ENCODE measurements at regions not wholly inside any gene's neighbourhood (a gene's known extent, or its start where the extent isn't known, plus 50 kb on each side); places are given as distances from the start of the nearest gene placed in this dataset.

DNA sequence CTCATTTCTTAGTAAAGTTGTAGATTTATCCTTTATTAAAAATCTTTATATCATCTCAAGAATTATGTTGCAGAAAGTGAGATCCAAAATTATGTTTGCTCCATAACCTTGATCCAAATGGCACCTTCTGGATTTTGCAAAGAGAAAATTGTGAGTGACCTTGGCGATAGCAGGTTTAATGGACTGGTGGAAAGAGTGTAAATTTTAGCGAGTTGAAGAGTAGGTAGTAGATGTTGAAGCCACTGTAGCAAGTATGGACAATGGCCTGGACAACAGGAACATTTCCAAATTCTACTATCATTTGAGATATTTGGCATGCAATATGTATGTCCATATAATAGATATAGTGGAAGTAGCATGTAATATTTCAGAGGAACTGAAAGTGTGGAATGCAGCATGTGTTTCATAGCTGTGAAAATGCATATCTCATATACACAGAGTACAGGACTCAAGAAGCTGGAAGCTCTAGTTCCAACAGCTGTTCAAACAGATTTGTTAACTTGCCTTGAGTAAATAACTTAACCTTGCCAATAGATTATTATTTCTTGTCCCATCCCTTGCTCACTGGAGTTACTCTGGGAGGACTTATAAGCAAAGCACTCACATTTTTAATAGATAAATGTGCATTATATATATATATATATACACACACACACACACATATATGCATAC is 152.5 kb upstream of the TLL1 start:
- TF ChIP-seq, protein P1, sequence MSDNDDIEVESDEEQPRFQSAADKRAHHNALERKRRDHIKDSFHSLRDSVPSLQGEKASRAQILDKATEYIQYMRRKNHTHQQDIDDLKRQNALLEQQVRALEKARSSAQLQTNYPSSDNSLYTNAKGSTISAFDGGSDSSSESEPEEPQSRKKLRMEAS (IDR thresholded peaks at IDR 0.05) = no peak
- TF ChIP-seq EZH2 (IDR thresholded peaks at IDR 0.05) (no peak), EZH2phosphoT487 (IDR thresholded peaks at IDR 0.05; ENCODE audit: borderline replicate concordance) (no peak), SIN3A (IDR thresholded peaks at IDR 0.05; ENCODE audit: low read depth) (no peak), POLR2A (IDR thresholded peaks at IDR 0.05; ENCODE audit: borderline replicate concordance, extremely low read depth, insufficient read depth, insufficient read length) (no peak), POLR2AphosphoS5 (IDR thresholded peaks at IDR 0.05; ENCODE audit: low read depth, low read length) (no peak), SP1 (IDR thresholded peaks at IDR 0.05; ENCODE audit: low read depth) (no peak)
- TF ChIP-seq, protein P2, sequence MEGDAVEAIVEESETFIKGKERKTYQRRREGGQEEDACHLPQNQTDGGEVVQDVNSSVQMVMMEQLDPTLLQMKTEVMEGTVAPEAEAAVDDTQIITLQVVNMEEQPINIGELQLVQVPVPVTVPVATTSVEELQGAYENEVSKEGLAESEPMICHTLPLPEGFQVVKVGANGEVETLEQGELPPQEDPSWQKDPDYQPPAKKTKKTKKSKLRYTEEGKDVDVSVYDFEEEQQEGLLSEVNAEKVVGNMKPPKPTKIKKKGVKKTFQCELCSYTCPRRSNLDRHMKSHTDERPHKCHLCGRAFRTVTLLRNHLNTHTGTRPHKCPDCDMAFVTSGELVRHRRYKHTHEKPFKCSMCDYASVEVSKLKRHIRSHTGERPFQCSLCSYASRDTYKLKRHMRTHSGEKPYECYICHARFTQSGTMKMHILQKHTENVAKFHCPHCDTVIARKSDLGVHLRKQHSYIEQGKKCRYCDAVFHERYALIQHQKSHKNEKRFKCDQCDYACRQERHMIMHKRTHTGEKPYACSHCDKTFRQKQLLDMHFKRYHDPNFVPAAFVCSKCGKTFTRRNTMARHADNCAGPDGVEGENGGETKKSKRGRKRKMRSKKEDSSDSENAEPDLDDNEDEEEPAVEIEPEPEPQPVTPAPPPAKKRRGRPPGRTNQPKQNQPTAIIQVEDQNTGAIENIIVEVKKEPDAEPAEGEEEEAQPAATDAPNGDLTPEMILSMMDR (IDR thresholded peaks at IDR 0.05 in 2 of 3, conservative IDR thresholded peaks at IDR 0.05 in 1 of 3; ENCODE audit: borderline replicate concordance in 1 of 3, insufficient read depth in 1 of 3, low read depth in 2 of 3, low read length in 2 of 3) = no peak
